ENCODE measurements at regions not wholly inside any gene's neighbourhood (a gene's known extent, or its start where the extent isn't known, plus 50 kb on each side); places are given as distances from the start of the nearest gene placed in this dataset.
"Not testable (repeated sequence)": the region's sequence is repeated elsewhere in the genome, so short reads cannot be mapped to it uniquely, and the experiment has no call there.

GRCh38 chr1:112833806-112834205 is 118.7 kb upstream of the PPM1J start:
- Histone ChIP-seq H3K27ac (ENCODE audit: low read length) (no peak overlapping the region), H3K4me1 (ENCODE audit: control insufficient read depth, insufficient read depth, low read length) (no peaks in the 10 kb centered on the region), H3K4me3 (ENCODE audit: low read length) (no peak overlapping the region), H3K9me3 (ENCODE audit: control insufficient read depth, insufficient read depth, low read length) (no peaks in the 10 kb centered on the region), H3K27me3 (ENCODE audit: control insufficient read depth, insufficient read depth, low read length) (no peaks in the 10 kb centered on the region), H3K36me3 (ENCODE audit: control insufficient read depth, insufficient read depth, low read length) (no peaks in the 10 kb centered on the region)
- Mint-ChIP-seq H3K36me3 (no peaks in the 10 kb centered on the region), H3K27me3 (ENCODE audit: low read depth in 2 of 2) (peaks cover 0 to 5% of the 10 kb centered on the region in 2 donors), H3K4me3 (no peak overlapping the region), H3K27ac (no peak overlapping the region), H3K9me3 (no peaks in the 10 kb centered on the region), H3K4me1 (peaks cover 4 to 10% of the 10 kb centered on the region in 2 donors)
- DNase-seq: no peak
- 80% methylated on average over 2 of the region's 2 CpGs for WGBS (ENCODE audit: insufficient coverage)
- no peak for TF ChIP-seq CTCF (IDR thresholded peaks at IDR 0.05)
- peak in 1 of 3 donors; percentile 24 for ATAC-seq
- intact Hi-C loops (cut with micrococcal nuclease): no loop called here

GRCh38 chr1:112832259-112832658 is 117.1 kb upstream of the PPM1J start:
- H3K27ac ChIP-seq (ENCODE audit: low read length); DNase-seq; H3K36me3 ChIP-seq (ENCODE audit: control insufficient read depth, insufficient read depth, low read length); H3K4me3 Mint-ChIP-seq; ATAC-seq; H3K9me3 Mint-ChIP-seq; H3K27ac Mint-ChIP-seq; H3K4me1 Mint-ChIP-seq; H3K27me3 ChIP-seq (ENCODE audit: control insufficient read depth, insufficient read depth, low read length); H3K4me1 ChIP-seq (ENCODE audit: control insufficient read depth, insufficient read depth, low read length); intact Hi-C loops (cut with micrococcal nuclease); H3K36me3 Mint-ChIP-seq; H3K9me3 ChIP-seq (ENCODE audit: control insufficient read depth, insufficient read depth, low read length); H3K4me3 ChIP-seq (ENCODE audit: low read length); H3K27me3 Mint-ChIP-seq (ENCODE audit: low read depth in 2 of 2): not testable (repeated sequence)
- WGBS (ENCODE audit: insufficient coverage): 91% methylated on average over 8 of the region's 8 CpGs

- H3K4me1 Mint-ChIP-seq: peaks cover 7 to 11% of the 10 kb centered on the region in 2 donors
- not testable (repeated sequence) for ATAC-seq
These were observed 114.6 kb upstream of the PPM1J start for GRCh38 chr1:112829691-112830090.

GRCh38 chr1:112828716-112829115 is 113.6 kb upstream of the PPM1J start:
- peaks cover 6 to 24% of the 10 kb centered on the region in 2 donors for H3K27me3 Mint-ChIP-seq (ENCODE audit: low read depth in 2 of 2)
- H3K9me3 Mint-ChIP-seq: no peaks in the 10 kb centered on the region

More at GRCh38 chr1:112829691-112830090, 114.6 kb upstream of the PPM1J start:
- H3K4me3 Mint-ChIP-seq; H3K27me3 ChIP-seq (ENCODE audit: control insufficient read depth, insufficient read depth, low read length); DNase-seq; H3K4me1 ChIP-seq (ENCODE audit: control insufficient read depth, insufficient read depth, low read length); H3K9me3 Mint-ChIP-seq; H3K27ac Mint-ChIP-seq; H3K4me3 ChIP-seq (ENCODE audit: low read length); H3K36me3 Mint-ChIP-seq; intact Hi-C loops (cut with micrococcal nuclease); H3K9me3 ChIP-seq (ENCODE audit: control insufficient read depth, insufficient read depth, low read length); H3K36me3 ChIP-seq (ENCODE audit: control insufficient read depth, insufficient read depth, low read length); H3K27ac ChIP-seq (ENCODE audit: low read length): not testable (repeated sequence)
- H3K27me3 Mint-ChIP-seq (ENCODE audit: low read depth in 2 of 2): peaks cover 6 to 16% of the 10 kb centered on the region in 2 donors
- 94% methylated on average over 2 of the region's 3 CpGs for WGBS (ENCODE audit: insufficient coverage)

GRCh38 chr1:112827391-112827790 is 112.3 kb upstream of the PPM1J start:
- WGBS (ENCODE audit: insufficient coverage): no CpG with 5 or more reads among the region's 1 CpG
- H3K27me3 ChIP-seq (ENCODE audit: control insufficient read depth, insufficient read depth, low read length); ATAC-seq; H3K9me3 ChIP-seq (ENCODE audit: control insufficient read depth, insufficient read depth, low read length); intact Hi-C loops (cut with micrococcal nuclease); H3K4me3 Mint-ChIP-seq; H3K4me3 ChIP-seq (ENCODE audit: low read length); H3K9me3 Mint-ChIP-seq; H3K4me1 ChIP-seq (ENCODE audit: control insufficient read depth, insufficient read depth, low read length); H3K36me3 Mint-ChIP-seq; H3K27ac Mint-ChIP-seq; DNase-seq; H3K36me3 ChIP-seq (ENCODE audit: control insufficient read depth, insufficient read depth, low read length); H3K27ac ChIP-seq (ENCODE audit: low read length): not testable (repeated sequence)
- Mint-ChIP-seq H3K27me3 (ENCODE audit: low read depth in 2 of 2) (peaks cover 6 to 24% of the 10 kb centered on the region in 2 donors), H3K4me1 (peaks cover 7 to 11% of the 10 kb centered on the region in 2 donors)

More at GRCh38 chr1:112828716-112829115, 113.6 kb upstream of the PPM1J start:
- Histone ChIP-seq H3K27me3 (ENCODE audit: control insufficient read depth, insufficient read depth, low read length) (no peaks in the 10 kb centered on the region), H3K27ac (ENCODE audit: low read length) (no peak overlapping the region), H3K4me3 (ENCODE audit: low read length) (no peak overlapping the region), H3K4me1 (ENCODE audit: control insufficient read depth, insufficient read depth, low read length) (no peaks in the 10 kb centered on the region), H3K9me3 (ENCODE audit: control insufficient read depth, insufficient read depth, low read length) (no peaks in the 10 kb centered on the region), H3K36me3 (ENCODE audit: control insufficient read depth, insufficient read depth, low read length) (no peaks in the 10 kb centered on the region)
- WGBS (ENCODE audit: insufficient coverage): 75% methylated on average over 2 of the region's 2 CpGs
- ATAC-seq (no peak), DNase-seq (no peak)
- Mint-ChIP-seq H3K36me3 (no peaks in the 10 kb centered on the region), H3K4me1 (peaks cover 7 to 11% of the 10 kb centered on the region in 2 donors), H3K4me3 (no peak overlapping the region), H3K27ac (no peak overlapping the region)
- no peak for TF ChIP-seq CTCF (IDR thresholded peaks at IDR 0.05)
- intact Hi-C loops (cut with micrococcal nuclease): no loop called here

Data from natural killer cell (primary cell).